GM23338 (cell line): ENCODE measurements at regions not wholly inside any gene's neighbourhood (a gene's known extent, or its start where the extent isn't known, plus 50 kb on each side); places are given as distances from the start of the nearest gene placed in this dataset.

Source experiments
- ATAC-seq: fragments of 200-7000 bp; cut with Tn5 transposase; 3 replicates; pipeline ENCODE4 v1.9.1; 2020
- DNase-seq: peaks from one replicate; pipeline ENCODE4 v3.0.0-alpha.2; 2015; ENCODE audit warnings: low spot score
- H2AFZ ChIP-seq: fragments of 200-600 bp; sonication (generic); 2 replicates; pipeline ENCODE4 v1.8.0; 2016; ENCODE audit warnings: antibody characterized with exemption, mild to moderate bottlenecking, moderate library complexity
- H3F3A ChIP-seq: fragments of 200-600 bp; sonication (generic); replicated peaks from 2 replicates; pipeline ENCODE4 v1.8.0; 2017; ENCODE audit warnings: antibody characterized with exemption, mixed run types, low read depth
- H3K27ac ChIP-seq: fragments of 200-600 bp; sonication (generic); 2 replicates; pipeline ENCODE4 v1.6.1; 2016; ENCODE audit warnings: low read depth
- H3K27me3 ChIP-seq: fragments of 200-600 bp; sonication (generic); 2 replicates; pipeline ENCODE4 v1.8.0; 2016; ENCODE audit warnings: mild to moderate bottlenecking, mixed run types, moderate library complexity; ENCODE audit not compliant: insufficient read depth
- H3K36me3 ChIP-seq: fragments of 200-600 bp; sonication (generic); 2 replicates; pipeline ENCODE4 v1.8.0; 2016; ENCODE audit warnings: mild to moderate bottlenecking; ENCODE audit not compliant: insufficient read depth
- H3K4me1 ChIP-seq: fragments of 200-600 bp; sonication (generic); 2 replicates; pipeline ENCODE4 v1.8.0; 2016; ENCODE audit warnings: mild to moderate bottlenecking, moderate library complexity; ENCODE audit not compliant: insufficient read depth
- H3K4me2 ChIP-seq: fragments of 200-600 bp; sonication (generic); 2 replicates; pipeline ENCODE4 v1.7.1; 2017; ENCODE audit warnings: mixed run types
- H3K4me3 ChIP-seq: fragments of 200-600 bp; sonication (generic); 2 replicates; pipeline ENCODE4 v1.6.1; 2016; ENCODE audit warnings: mixed run types
- H3K79me2 ChIP-seq: fragments of 200-600 bp; sonication (generic); replicated peaks from 2 replicates; pipeline ENCODE4 v1.8.0; 2017; ENCODE audit warnings: mild to moderate bottlenecking; ENCODE audit not compliant: insufficient read depth
- H3K9me2 ChIP-seq: fragments of 200-600 bp; sonication (generic); 2 replicates; pipeline ENCODE4 v1.8.0; 2017; ENCODE audit not compliant: insufficient read depth
- H4K20me1 ChIP-seq: fragments of 200-600 bp; sonication (generic); replicated peaks from 2 replicates; pipeline ENCODE4 v1.8.0; 2017; ENCODE audit warnings: mild to moderate bottlenecking; ENCODE audit not compliant: insufficient read depth
- H3K27ac Mint-ChIP-seq: 2 replicates; pipeline ENCODE4 v1.8.0; 2020; ENCODE audit warnings: inconsistent platforms, mild to moderate bottlenecking, moderate library complexity, mixed read lengths
- H3K27me3 Mint-ChIP-seq: 3 replicates; pipeline ENCODE4 v1.8.0; 2022; ENCODE audit warnings: low read depth, mild to moderate bottlenecking, moderate library complexity, mixed read lengths, inconsistent platforms; ENCODE audit not compliant: insufficient read depth, poor library complexity
- H3K36me3 Mint-ChIP-seq: 3 replicates; pipeline ENCODE4 v1.8.0; 2021; ENCODE audit warnings: low read depth, mild to moderate bottlenecking, inconsistent platforms, moderate library complexity, mixed read lengths
- H3K4me1 Mint-ChIP-seq: 3 replicates; pipeline ENCODE4 v1.8.0; 2020; ENCODE audit warnings: mild to moderate bottlenecking, inconsistent platforms, mixed read lengths
- H3K4me3 Mint-ChIP-seq: 3 replicates; pipeline ENCODE4 v1.8.0; 2021; ENCODE audit warnings: moderate library complexity, mild to moderate bottlenecking, inconsistent platforms, mixed read lengths
- H3K9me3 Mint-ChIP-seq: 3 replicates; pipeline ENCODE4 v1.8.0; 2020; ENCODE audit warnings: moderate library complexity, mild to moderate bottlenecking, inconsistent platforms, mixed read lengths
- CREB1 ChIP-seq: fragments of 250-450 bp; sonication (Bioruptor Pico); IDR thresholded peaks from 2 replicates; pipeline ENCODE4 v1.5.0; 2020; ENCODE audit warnings: low read depth, mild to moderate bottlenecking, moderate library complexity
- EZH2 ChIP-seq: fragments of 200-600 bp; sonication (generic); IDR thresholded peaks from one replicate; pipeline ENCODE4 v1.8.0; 2017; ENCODE audit warnings: antibody characterized with exemption, mild to moderate bottlenecking, low read depth; ENCODE audit not compliant: unreplicated experiment
- JUNB ChIP-seq: IDR thresholded peaks from one replicate; pipeline ENCODE4 v1.6.1; 2016; ENCODE audit warnings: antibody characterized with exemption; ENCODE audit not compliant: unreplicated experiment
- NANOG ChIP-seq: IDR thresholded peaks from 2 replicates; pipeline ENCODE4 v1.6.1; 2016; ENCODE audit warnings: antibody characterized with exemption, borderline replicate concordance
- REST ChIP-seq: IDR thresholded peaks from one replicate; pipeline ENCODE4 v1.6.1; 2018; ENCODE audit warnings: antibody characterized with exemption; ENCODE audit not compliant: unreplicated experiment
- STAT1 ChIP-seq: IDR thresholded peaks from one replicate; pipeline ENCODE4 v1.6.1; 2016; ENCODE audit warnings: antibody characterized with exemption; ENCODE audit not compliant: unreplicated experiment
- ZNF331 ChIP-seq: fragments of 250-450 bp; sonication (Bioruptor Pico); IDR thresholded peaks from 2 replicates; pipeline ENCODE4 v1.5.0; 2020; ENCODE audit warnings: low read depth, mild to moderate bottlenecking, moderate library complexity
- TF ChIP-seq, protein P1 (sequence below): fragments of 250-450 bp; sonication (Bioruptor Pico); IDR thresholded peaks from 2 replicates; pipeline ENCODE4 v1.5.0; 2020; ENCODE audit warnings: mild to moderate bottlenecking, moderate library complexity
- TF ChIP-seq, protein P2 (sequence below): IDR thresholded peaks from 2 replicates; pipeline ENCODE4 v1.6.1; 2016; ENCODE audit warnings: antibody characterized with exemption

DNA sequence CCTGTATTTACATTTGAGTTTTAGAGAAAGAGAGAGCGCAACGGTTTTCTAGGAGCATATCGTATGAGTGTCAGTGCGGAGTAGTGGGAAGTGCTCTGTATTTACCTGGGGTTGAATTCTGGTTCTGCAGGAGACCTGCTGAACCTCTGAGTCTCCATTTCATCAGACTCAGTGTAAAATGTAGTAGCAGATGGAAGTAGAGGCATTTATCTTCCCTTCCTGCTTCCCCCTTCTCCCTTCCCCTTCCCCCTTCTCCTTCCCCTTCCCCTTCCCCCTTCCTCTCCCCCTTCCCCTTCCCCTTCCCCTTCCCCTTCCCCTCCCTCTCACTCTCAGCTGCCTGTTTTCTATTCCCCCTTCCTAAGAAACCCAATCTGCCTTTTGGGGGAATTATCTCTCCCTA is 426.9 kb downstream of the NPIPA7 start (continued):
- TF ChIP-seq, protein P1, sequence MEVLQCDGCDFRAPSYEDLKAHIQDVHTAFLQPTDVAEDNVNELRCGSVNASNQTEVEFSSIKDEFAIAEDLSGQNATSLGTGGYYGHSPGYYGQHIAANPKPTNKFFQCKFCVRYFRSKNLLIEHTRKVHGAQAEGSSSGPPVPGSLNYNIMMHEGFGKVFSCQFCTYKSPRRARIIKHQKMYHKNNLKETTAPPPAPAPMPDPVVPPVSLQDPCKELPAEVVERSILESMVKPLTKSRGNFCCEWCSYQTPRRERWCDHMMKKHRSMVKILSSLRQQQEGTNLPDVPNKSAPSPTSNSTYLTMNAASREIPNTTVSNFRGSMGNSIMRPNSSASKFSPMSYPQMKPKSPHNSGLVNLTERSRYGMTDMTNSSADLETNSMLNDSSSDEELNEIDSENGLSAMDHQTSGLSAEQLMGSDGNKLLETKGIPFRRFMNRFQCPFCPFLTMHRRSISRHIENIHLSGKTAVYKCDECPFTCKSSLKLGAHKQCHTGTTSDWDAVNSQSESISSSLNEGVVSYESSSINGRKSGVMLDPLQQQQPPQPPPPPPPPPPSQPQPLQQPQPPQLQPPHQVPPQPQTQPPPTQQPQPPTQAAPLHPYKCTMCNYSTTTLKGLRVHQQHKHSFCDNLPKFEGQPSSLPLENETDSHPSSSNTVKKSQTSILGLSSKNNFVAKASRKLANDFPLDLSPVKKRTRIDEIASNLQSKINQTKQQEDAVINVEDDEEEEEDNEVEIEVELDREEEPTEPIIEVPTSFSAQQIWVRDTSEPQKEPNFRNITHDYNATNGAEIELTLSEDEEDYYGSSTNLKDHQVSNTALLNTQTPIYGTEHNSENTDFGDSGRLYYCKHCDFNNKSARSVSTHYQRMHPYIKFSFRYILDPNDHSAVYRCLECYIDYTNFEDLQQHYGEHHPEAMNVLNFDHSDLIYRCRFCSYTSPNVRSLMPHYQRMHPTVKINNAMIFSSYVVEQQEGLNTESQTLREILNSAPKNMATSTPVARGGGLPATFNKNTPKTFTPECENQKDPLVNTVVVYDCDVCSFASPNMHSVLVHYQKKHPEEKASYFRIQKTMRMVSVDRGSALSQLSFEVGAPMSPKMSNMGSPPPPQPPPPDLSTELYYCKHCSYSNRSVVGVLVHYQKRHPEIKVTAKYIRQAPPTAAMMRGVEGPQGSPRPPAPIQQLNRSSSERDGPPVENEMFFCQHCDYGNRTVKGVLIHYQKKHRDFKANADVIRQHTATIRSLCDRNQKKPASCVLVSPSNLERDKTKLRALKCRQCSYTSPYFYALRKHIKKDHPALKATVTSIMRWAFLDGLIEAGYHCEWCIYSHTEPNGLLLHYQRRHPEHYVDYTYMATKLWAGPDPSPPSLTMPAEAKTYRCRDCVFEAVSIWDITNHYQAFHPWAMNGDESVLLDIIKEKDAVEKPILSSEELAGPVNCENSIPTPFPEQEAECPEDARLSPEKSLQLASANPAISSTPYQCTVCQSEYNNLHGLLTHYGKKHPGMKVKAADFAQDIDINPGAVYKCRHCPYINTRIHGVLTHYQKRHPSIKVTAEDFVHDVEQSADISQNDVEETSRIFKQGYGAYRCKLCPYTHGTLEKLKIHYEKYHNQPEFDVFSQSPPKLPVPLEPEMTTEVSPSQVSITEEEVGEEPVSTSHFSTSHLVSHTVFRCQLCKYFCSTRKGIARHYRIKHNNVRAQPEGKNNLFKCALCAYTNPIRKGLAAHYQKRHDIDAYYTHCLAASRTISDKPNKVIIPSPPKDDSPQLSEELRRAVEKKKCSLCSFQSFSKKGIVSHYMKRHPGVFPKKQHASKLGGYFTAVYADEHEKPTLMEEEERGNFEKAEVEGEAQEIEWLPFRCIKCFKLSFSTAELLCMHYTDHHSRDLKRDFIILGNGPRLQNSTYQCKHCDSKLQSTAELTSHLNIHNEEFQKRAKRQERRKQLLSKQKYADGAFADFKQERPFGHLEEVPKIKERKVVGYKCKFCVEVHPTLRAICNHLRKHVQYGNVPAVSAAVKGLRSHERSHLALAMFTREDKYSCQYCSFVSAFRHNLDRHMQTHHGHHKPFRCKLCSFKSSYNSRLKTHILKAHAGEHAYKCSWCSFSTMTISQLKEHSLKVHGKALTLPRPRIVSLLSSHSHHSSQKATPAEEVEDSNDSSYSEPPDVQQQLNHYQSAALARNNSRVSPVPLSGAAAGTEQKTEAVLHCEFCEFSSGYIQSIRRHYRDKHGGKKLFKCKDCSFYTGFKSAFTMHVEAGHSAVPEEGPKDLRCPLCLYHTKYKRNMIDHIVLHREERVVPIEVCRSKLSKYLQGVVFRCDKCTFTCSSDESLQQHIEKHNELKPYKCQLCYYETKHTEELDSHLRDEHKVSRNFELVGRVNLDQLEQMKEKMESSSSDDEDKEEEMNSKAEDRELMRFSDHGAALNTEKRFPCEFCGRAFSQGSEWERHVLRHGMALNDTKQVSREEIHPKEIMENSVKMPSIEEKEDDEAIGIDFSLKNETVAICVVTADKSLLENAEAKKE, result no peak
- TF ChIP-seq EZH2, result no peak
- TF ChIP-seq CREB1 (CRISPR knock-in tag), result no peak
- TF ChIP-seq, protein P2, sequence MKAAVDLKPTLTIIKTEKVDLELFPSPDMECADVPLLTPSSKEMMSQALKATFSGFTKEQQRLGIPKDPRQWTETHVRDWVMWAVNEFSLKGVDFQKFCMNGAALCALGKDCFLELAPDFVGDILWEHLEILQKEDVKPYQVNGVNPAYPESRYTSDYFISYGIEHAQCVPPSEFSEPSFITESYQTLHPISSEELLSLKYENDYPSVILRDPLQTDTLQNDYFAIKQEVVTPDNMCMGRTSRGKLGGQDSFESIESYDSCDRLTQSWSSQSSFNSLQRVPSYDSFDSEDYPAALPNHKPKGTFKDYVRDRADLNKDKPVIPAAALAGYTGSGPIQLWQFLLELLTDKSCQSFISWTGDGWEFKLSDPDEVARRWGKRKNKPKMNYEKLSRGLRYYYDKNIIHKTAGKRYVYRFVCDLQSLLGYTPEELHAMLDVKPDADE, result no peak
- TF ChIP-seq STAT1, result no peak
- no peak for TF ChIP-seq JUNB
- TF ChIP-seq ZNF331 (CRISPR knock-in tag), result no peak

DNA sequence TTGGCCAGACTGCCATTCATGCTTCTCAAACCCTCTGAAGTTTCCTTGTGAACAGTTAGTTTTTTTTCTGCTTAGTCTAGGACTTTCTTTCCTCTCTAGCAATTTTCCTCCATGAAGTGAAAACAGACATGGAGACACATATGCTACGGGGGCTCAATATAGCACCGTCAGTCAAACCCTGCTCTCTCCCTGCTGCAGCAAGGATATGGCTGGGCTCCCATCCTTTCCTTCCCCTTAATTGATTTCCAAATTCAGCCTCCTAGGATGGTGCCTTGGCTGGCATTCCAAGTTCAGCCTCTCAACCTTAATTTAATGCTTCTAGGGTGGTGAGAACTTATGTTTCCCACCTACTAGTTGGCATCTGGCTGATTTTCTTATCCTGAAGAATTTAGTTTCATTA is 436.7 kb downstream of the NPIPA7 start:
- ATAC-seq, result no peak
- no peak overlapping the region for H3K27ac Mint-ChIP-seq
- H3K9me2 ChIP-seq, result peaks cover 7% of the 10 kb centered on the region; the same call in 1 of the 2 replicates
- H3F3A ChIP-seq, result no peaks in the 10 kb centered on the region
- no peak overlapping the region for H3K4me2 ChIP-seq
- TF ChIP-seq NANOG, result no peak
- TF ChIP-seq JUNB, result no peak
- TF ChIP-seq, protein P2, result no peak
- TF ChIP-seq REST, result no peak
- H3K27ac ChIP-seq, result no peak overlapping the region
- H3K4me3 ChIP-seq, result no peak overlapping the region
- H4K20me1 ChIP-seq, result no peaks in the 10 kb centered on the region
- no peak overlapping the region for H2AFZ ChIP-seq
- peaks cover 3% of the 10 kb centered on the region for H3K27me3 Mint-ChIP-seq
- H3K27me3 ChIP-seq, result no peaks in the 10 kb centered on the region
- no peaks in the 10 kb centered on the region for H3K4me1 ChIP-seq
- no peaks in the 10 kb centered on the region for H3K36me3 ChIP-seq
- H3K79me2 ChIP-seq, result no peaks in the 10 kb centered on the region
- H3K4me1 Mint-ChIP-seq, result no peaks in the 10 kb centered on the region
- no peak for DNase-seq
- H3K4me3 Mint-ChIP-seq, result no peak overlapping the region
- H3K9me3 Mint-ChIP-seq, result peaks cover 4% of the 10 kb centered on the region; the same call in 2 of the 3 replicates
- H3K36me3 Mint-ChIP-seq, result no peaks in the 10 kb centered on the region
